ENCODE measurements at regions not wholly inside any gene's neighbourhood (a gene's known extent, or its start where the extent isn't known, plus 50 kb on each side); places are given as distances from the start of the nearest gene placed in this dataset.

GRCh38 chrX:145682518-145683298 lies 134.9 kb upstream of the SLITRK2 start:
- TF ChIP-seq, protein P1, sequence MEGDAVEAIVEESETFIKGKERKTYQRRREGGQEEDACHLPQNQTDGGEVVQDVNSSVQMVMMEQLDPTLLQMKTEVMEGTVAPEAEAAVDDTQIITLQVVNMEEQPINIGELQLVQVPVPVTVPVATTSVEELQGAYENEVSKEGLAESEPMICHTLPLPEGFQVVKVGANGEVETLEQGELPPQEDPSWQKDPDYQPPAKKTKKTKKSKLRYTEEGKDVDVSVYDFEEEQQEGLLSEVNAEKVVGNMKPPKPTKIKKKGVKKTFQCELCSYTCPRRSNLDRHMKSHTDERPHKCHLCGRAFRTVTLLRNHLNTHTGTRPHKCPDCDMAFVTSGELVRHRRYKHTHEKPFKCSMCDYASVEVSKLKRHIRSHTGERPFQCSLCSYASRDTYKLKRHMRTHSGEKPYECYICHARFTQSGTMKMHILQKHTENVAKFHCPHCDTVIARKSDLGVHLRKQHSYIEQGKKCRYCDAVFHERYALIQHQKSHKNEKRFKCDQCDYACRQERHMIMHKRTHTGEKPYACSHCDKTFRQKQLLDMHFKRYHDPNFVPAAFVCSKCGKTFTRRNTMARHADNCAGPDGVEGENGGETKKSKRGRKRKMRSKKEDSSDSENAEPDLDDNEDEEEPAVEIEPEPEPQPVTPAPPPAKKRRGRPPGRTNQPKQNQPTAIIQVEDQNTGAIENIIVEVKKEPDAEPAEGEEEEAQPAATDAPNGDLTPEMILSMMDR (IDR thresholded peaks at IDR 0.05) = no peak
- no peak for DNase-seq
- no peaks in the 10 kb centered on the region for H3K4me1 ChIP-seq
- no peaks in the 10 kb centered on the region for H3K9me3 ChIP-seq
- no peak overlapping the region for H3K27ac ChIP-seq
- no peaks in the 10 kb centered on the region for H3K36me3 ChIP-seq
- H3K27me3 ChIP-seq = no peaks in the 10 kb centered on the region
- intact Hi-C loops (cut with DNase I; ENCODE audit: low total_unique reads) = no loop called here
- H3K4me3 ChIP-seq = no peak overlapping the region

DNA sequence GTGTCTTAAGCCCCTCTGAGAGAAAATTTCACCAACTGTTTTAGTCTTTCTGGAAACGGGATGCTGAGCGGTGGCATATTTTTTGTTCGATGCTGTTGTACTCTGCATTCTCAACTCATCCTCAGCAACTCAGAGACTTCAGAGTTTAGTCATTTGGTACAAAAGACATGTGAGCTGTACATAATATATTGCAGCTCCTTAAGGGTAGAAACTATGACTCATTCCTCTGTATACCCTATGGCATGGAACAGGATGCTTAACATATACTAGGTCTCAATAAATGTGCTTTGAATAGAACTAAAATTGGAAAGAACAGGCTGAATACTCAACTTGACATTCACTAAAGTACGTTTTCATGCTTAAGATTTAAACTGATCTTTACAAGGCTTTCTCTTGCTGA lies 130.5 kb upstream of the SLITRK2 start:
- Histone ChIP-seq H3K36me3 (no peaks in the 10 kb centered on the region), H3K4me3 (no peak overlapping the region), H3K9me3 (no peaks in the 10 kb centered on the region), H3K27ac (no peak overlapping the region), H3K4me1 (no peaks in the 10 kb centered on the region), H3K27me3 (no peaks in the 10 kb centered on the region)
- intact Hi-C loops (cut with DNase I; ENCODE audit: low total_unique reads) = no loop called here
- TF ChIP-seq, protein P1 (IDR thresholded peaks at IDR 0.05) = no peak
- DNase-seq = no peak

DNA sequence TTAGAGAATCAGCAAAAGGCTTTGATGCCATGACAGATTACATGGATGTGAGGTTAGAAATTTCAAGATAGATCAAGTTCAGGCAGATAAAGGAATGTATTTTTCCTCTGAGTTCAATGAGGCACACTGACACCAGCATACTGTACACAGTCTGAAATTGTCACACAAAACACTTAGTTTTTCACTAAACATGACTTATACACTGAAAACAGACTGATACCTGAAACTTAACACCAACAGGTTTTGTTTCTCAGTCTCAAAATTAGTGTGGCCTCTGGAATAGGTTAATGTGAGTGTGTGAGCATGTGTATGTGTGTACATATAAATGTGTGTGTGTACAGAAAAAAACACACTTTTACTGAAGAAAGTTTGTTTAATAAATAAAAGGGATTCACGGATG lies 129.9 kb upstream of the SLITRK2 start:
- intact Hi-C loops (cut with DNase I; ENCODE audit: low total_unique reads) = no loop called here
- Histone ChIP-seq H3K27ac (no peak overlapping the region), H3K9me3 (no peaks in the 10 kb centered on the region), H3K4me3 (no peak overlapping the region), H3K27me3 (no peaks in the 10 kb centered on the region), H3K36me3 (no peaks in the 10 kb centered on the region), H3K4me1 (no peaks in the 10 kb centered on the region)
- TF ChIP-seq, protein P1 (IDR thresholded peaks at IDR 0.05) = no peak
- DNase-seq = no peak

DNA sequence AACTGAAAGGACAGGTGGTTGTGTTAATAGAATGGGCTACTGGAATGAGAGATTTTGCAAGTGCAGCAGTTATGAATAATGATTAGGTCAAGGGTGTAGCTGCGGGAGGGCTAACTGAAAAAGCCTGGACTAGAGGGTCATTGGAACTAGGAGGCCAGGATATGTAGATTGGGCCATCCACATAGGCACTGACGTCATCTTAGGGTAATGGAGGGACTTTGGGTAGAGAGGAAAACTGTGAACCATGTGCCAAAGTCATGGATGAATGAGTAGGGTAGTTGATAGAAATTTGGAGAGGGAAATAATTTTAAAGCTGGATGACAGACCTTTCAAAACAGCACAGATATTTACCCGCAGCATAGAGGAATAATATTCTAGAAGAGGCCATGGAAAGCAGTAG lies 123.6 kb upstream of the SLITRK2 start:
- intact Hi-C loops (cut with DNase I; ENCODE audit: low total_unique reads) = no loop called here
- H3K4me3 ChIP-seq = no peak overlapping the region
- DNase-seq = no peak

GRCh38 chrX:145715641-145716138 lies 101.9 kb upstream of the SLITRK2 start:
- H3K9me3 ChIP-seq = no peaks in the 10 kb centered on the region
- H3K4me3 ChIP-seq = no peak overlapping the region
- no peak for DNase-seq
- no peak overlapping the region for H3K27ac ChIP-seq
- H3K27me3 ChIP-seq = no peaks in the 10 kb centered on the region
- H3K36me3 ChIP-seq = no peaks in the 10 kb centered on the region
- TF ChIP-seq, protein P1 (IDR thresholded peaks at IDR 0.05) = no peak
- H3K4me1 ChIP-seq = no peaks in the 10 kb centered on the region
- intact Hi-C loops (cut with DNase I; ENCODE audit: low total_unique reads) = no loop called here

More for the DNA sequence above, 123.6 kb upstream of the SLITRK2 start:
- Histone ChIP-seq H3K36me3 (no peaks in the 10 kb centered on the region), H3K27me3 (no peaks in the 10 kb centered on the region), H3K27ac (no peak overlapping the region), H3K9me3 (no peaks in the 10 kb centered on the region), H3K4me1 (no peaks in the 10 kb centered on the region)
- TF ChIP-seq, protein P1 (IDR thresholded peaks at IDR 0.05) = no peak

Measured in tibial artery (tissue), 4 donors.